GM18909 (cell line): ENCODE measurements at regions not wholly inside any gene's neighbourhood (a gene's known extent, or its start where the extent isn't known, plus 50 kb on each side); places are given as distances from the start of the nearest gene placed in this dataset.

Experiments
- ATAC-seq: cut with Tn5 transposase; IDR thresholded peaks from one replicate; pipeline ENCODE4 v1.9.1; 2021; ENCODE audit warnings: mild to moderate bottlenecking; ENCODE audit not compliant: unreplicated experiment, poor library complexity

DNA sequence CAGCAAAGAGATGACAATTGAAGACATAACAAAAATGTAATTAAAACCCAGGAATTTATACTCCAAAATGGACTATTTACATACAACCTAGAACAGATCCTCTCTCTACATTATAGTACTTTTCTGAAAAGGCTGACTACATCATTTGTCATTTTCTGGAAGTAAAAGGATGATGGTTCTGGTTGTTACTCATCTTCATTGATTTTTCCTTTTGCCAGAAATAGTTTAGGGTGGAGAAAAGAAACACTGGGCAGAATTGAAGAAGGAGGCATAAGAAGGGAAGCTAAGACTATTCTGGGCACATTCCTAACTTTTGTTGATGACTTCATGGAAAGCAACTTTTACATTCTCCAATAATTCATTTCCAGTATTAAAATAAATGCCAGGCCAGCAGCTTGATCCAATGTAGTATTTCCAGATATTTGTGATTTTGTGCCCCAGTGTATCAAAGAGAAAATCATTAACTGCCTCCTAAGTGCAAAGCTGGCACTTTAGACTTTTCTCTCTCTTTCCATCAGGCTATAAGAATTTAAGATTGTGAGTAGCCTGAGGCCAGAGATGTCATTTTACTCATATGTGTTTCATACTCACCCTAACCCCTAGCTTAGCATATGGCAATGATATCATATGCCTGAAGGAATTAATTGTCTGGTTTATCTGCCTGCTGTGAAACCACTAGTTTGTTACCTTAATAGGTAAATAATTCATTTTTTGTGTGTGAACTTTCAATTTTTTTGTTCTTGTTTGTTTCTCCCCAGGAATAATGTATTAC lies 369.5 kb upstream of the LYPLAL1 start:
- ATAC-seq: no peak

DNA sequence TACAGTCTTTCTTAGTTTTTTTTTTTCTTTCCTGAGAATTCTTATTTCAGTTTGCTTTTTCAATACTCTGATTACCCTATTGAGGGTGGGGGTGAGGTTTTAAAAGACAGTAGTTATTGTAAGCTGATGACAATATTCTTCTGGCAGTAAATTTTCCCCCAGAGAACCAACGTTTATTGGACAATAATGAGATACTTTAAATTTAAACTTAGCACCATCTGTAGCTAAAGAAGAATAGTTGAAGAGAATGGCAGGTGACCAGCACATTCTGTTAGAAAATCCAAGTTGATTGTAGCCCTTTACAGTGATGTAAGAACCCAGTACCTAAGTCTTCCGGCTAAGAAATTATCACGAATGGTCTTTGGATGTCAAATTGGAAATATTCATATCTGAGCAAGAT lies 364.6 kb upstream of the LYPLAL1 start:
- no peak for ATAC-seq

DNA sequence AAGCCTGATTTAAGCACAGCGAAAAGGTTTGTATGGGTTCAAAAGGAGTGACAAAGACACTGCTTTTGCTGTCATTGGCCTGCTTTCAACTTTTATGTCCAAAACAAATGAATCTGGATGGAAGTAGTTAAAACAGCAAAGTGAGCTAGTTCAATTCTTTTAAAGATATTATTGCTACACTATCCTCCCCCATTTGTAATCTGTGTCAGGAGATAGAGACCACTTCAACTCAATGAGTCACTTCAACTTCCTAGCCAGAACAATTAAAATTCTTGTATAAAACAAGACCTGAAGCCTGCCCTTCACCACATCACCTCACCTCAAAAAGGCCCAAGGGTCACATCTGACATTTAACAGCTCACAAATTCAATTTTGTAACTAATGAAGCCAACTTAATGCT lies 364.1 kb upstream of the LYPLAL1 start:
- no peak for ATAC-seq

DNA sequence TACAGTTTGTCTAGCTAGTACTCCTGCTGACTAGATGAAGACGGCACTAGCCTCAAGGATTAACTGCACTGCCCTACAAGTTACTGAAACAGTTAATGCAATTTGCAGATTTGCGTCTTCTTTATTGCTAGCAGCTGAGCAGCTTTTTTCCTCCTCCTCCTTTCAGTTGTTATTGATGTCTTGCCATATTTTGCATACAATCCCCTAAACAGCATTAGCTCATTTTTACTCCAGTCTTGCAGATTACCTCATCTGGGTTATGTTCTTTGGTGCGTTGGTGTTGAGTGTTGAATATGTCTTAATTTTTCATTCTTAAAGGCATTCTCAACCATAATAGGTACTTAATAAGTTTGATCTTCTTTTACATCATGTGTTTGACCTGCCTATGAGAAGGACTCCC lies 363.4 kb upstream of the LYPLAL1 start:
- no peak for ATAC-seq

DNA sequence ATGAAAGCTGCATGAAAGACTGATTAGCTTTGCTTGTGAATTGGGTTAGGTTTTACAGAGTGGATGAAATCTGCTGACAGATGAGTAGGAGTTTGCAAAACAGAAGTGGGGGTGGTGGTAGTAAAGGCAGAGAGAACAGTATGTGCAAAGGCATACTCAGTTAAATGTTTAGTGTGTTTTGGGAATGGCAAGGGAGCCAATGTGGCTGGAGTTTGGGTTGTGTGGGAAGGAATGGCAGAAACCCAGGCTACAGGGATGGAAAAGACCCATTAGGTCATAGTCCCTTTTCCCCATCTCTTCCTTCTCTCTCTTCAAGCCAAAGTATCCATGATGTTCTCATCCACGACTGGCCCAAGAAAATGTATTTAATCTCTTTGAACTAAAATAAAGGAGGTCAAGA lies 362.2 kb upstream of the LYPLAL1 start:
- ATAC-seq: no peak

DNA sequence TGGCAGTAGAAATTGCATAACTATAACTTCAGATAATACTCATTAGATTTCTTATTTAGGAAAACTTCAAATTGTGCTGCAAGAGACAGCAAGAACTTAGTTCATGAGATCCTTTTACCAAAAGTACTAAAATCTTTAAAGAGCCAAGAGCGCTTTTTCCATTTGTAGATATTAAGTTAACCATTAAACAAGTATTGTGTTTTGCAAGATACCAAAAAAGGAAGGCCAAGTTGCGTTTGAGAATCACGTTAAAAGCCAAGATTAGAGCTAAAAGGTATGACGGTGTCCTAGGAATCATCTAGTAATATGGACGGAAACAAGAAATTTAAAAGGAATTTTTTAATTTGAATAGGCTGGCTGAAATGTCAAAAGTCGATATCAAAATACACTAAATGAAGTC lies 361.3 kb upstream of the LYPLAL1 start:
- no peak for ATAC-seq

DNA sequence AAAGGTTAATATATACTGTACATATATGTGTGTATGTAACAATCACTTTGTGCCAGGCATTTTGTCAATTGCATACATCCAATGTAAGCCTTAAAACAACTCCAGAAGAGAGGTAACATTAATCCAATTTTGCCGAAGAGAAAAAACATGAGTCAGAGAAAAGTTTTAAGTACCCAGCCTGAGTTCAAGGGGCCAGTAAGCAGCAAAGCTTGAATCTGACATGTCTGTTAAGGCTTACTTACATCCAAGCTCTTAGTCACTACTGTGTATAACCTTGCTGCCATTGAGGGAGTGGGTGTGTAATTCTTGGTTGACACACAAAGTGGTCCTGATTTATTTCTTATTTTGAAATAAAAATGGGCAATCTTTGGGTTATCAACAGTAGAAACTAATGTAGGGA lies 360.4 kb upstream of the LYPLAL1 start:
- no peak for ATAC-seq

DNA sequence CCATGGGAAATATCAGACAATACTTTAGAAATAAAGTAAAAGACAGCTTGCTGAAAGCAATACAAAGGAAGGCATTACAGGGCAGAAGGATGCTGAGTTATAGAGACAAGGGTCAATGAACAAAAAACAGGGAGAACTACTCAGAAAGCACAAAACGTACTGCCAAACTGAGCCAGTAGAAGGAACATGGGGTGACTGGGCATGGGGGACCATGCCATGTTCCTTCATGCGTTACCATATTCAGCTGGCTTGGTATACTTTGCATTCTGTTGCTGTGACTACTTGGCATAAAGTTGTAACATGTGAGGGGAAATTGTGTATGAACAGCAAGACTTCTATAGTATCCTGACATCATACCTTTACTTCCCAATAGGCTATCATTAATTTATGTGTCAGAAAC lies 358.6 kb upstream of the LYPLAL1 start:
- ATAC-seq: no peak

DNA sequence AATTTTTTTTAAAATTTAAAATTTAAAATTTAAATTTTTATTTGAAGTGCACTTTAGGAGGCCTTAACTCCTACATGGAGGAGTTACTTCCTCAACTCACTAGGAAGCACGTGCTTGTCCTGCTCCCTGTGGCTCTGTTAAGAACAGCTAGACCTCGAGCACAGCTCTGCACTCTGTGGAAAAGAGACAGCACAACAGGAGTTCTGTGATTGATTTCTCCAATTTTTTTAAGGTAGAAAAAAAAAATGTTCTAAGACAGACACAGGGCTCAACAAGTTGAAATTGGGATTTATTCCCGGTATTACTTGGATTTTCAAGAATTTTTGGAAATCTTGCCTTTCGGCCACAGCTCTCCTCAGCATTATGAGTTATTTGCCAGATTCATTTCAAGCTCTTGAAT lies 356.6 kb upstream of the LYPLAL1 start:
- ATAC-seq: no peak

DNA sequence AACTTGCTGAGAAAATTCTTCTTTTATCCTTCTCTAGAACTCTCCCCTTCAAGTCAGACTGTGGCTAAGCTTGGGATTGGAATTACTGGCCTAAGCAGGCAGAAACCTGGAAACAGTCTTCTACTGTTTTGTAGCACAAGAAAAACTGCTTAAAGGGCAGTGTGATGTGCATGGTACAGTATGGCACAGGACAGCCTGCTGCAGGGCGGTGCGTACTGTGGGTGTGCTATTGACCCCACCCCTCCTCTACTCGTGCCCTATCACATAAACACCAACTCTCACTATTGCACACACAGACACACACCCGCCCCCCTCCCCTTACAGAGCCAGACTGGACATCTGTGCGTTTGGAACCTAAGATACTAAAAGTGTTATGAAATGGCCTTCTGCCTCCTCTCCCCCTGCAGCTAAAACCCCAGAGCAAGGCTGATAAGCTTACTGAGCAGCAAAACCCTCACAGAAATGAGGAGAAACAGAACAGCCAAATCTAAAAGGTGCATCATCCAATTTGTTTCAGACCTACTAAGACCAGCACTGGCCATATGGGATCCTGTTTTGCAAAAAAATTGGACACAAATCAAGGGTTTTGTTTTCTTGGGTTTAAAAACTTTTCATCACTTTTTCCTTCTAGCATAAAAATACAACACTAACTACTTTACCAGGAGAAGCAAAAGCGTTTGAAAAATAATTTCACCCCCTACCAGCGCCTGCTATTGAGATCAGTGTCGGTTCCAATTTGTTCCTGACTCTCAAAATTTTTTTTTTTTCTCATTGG lies 355.8 kb upstream of the LYPLAL1 start:
- no peak for ATAC-seq

DNA sequence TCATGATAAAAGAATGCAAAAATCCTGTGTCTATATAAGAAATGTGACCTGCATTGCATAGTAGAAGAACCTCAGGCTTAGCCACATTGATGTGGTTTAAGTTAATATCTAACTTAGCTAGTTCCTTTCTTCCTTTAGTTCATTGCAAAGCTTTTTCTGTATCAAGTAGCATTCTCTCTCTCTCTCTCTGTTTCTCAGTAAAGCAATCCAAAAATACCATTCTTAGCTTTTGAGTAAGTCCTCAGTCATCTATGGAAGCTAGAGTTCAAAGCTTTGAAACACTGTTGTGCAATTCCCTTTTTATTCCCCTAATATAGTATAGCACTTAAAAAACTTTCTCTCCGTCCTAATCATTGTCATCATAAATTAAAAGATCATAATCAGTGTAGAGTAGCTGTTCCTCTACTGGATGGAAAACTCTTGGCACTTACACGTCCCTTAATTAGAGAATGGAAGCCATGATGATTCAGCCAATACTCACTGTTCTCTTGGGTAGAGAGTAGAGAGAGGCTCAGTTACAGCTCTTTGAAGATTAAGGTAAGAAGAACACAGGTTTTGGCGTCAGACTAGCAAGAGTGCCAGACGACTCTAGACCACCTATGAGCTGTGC lies 350.3 kb upstream of the LYPLAL1 start:
- peak; percentile 90 for ATAC-seq

DNA sequence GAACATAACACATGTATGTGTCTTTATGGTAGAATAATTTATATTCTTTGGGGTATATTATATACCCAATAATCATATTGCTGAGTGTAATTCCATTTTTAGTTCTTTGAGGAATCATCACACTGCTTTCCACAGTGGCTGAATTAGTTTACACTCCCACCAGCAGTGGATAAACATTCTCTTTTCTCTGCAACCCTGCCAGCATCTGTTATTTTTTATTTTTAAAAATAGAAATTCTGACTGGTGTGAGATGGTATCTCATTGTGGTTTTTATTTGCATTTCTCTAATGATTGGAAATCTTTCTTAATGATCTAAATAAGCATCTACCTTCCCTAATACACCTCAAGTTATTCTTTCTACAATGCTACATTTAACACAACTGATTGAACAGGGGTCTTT lies 346.2 kb upstream of the LYPLAL1 start:
- no peak for ATAC-seq

DNA sequence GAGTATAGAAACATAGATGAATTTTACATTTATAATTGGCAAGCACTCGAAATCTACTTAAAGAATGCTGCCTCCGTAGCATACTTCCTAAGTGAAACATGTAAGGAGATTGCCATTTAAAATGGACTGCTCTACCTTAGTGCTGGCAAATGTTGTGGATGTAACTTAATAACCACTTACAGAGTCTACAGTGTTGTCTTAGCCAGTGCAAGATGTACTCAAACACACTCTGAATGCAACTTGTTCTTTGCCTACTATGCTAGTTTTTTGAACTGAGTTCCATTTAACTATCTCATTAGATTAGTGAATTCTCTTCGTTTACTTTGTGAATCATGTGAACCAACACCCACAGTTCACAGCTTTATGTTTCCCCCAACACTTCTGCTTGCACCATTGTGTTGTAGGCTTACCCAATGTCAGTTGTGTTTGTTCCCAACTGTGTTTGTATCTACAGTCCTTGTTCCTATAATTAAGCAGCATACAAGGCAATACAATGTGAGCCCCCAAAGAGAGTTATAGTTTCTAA lies 345.5 kb upstream of the LYPLAL1 start:
- no peak for ATAC-seq

DNA sequence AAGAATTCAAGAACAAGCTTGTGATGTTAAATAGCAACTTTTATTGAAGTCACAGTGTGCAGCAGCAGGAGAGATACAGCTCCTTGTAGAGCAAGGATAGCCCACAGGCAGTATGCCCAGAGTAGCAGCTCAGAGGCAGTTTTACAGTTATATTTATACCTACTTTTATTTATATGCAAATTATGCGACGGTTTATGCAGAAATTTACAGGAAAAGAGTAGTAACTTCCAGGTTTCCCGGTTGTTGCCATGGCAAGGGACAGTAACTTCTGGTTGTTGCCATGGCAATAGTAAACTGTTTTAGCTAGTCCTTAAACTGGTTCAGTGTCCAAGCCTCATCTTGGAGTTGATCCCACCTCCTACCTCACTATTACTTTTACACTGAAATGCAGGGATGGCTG lies 344.6 kb upstream of the LYPLAL1 start:
- no peak for ATAC-seq

DNA sequence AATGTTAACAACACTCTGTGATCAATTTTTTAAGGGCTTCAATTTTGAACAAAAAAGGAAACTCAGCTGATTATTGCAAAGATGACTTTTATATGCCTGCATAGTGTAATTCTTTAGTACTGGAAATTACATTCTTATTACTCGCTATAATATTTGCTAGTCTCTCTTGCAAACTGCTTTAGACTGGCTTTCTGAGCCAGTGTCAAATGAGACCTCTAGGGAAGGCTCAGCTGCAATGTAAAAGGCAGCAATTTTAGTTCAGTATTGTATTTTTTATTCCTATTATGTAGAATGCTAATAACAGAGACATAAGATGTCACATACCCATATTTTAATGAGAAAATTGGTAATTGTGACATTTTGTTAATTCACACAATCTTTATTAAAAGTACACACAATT lies 338.1 kb upstream of the LYPLAL1 start:
- ATAC-seq: no peak

DNA sequence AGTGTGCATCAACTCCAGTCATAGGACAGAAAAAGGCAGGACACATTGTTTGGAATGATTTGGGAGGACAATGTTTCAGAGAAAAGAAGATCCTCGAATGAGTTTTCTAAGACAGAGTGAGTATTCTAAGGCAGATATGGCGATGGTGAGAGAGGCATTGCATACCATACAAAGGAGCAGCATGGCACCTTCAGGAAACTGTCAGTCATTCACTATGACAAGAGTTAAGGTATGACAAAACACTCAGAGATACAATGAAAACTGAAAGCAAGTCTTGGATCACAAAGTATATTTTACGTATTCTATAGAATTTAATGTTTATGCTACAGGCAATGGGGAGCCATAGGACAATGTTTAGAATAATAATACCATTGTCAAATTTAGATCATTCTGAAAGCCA lies 337.4 kb upstream of the LYPLAL1 start:
- no peak for ATAC-seq

DNA sequence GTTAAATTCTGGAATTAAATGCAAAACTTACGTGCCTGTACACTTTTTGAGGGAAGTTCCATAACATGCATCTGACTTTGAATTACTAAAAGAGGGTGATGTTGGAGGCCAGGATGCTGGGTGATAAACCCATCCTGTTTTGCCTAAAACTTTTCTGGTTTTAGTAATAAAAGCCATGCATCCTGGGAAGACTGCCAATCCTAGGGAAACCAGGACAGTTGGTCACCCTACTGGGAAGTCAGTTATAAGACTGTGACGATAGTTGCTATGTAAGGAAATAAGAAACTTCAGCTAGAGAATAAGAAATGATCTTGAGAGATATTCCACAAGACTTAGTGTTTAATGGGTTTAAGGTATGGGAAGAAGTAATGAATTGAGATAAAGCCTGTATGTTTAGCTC lies 336.6 kb upstream of the LYPLAL1 start:
- ATAC-seq: no peak

DNA sequence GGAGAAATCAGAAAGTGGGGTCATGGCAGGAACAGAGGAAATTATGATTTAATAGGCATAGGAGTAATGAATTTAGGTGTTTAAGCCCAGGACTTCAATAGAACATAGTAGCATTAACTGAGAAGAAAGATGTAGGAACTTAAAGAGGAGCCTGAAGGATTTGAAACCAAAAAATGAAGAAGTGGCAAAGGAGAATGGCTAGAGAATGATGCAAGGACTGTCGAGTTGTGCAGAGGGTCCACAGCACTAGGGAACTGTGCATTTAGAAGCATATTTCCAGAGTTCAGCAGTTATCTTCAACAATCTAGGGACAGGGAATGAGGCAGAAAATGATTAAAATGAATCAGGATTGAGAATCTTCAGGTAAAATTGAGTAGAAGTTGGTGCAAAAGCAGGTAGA lies 328.1 kb upstream of the LYPLAL1 start:
- no peak for ATAC-seq

DNA sequence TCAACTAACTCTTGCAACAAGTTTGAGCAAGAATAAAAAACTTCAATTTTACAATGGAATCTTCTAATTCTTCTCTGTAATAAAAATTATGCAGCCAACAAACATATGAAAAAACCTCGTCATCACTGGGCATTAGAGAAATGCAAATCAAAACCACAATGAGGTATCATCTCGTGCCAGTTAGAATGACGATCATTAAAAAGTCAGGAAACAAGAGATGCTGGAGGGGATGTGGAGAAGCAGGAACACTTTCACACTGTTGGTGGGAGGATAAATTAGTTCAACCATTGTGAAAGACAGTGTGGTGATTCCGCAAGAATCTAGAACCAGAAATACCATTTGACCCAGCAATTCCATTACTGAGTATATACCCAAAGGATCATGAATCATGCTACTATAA lies 327.5 kb upstream of the LYPLAL1 start:
- no peak for ATAC-seq

DNA sequence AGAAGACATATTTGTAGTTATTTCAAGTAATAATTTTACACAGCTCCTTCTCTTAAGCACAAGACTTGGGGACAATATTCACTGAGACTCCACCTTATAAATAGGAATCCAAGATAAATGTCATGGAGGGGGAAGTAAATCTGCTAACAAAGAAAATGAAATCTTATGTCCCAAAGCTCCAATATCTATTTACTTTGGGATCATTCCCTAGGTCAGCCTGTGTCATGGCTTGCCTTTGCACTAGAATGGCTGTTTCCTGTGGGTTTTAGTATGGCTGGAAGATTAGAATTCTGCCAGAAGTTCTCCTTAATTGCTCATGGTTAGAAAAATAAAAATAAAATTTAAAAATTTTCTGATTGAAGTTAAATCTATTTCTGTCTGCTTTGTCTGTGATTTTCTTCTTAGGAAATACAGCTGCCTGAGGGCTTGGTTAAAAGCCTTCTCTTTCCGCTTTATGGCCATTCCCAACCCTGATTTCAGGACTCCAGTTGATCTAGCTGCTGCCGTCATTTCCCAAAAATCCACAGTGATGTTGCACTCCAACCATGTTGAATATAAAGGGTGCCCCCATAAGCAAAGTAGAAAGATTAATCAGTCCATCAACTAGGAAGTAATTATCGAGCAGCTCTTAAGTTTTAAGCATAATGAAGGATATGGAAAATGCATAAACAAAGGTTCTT lies 326.4 kb upstream of the LYPLAL1 start:
- no peak for ATAC-seq

DNA sequence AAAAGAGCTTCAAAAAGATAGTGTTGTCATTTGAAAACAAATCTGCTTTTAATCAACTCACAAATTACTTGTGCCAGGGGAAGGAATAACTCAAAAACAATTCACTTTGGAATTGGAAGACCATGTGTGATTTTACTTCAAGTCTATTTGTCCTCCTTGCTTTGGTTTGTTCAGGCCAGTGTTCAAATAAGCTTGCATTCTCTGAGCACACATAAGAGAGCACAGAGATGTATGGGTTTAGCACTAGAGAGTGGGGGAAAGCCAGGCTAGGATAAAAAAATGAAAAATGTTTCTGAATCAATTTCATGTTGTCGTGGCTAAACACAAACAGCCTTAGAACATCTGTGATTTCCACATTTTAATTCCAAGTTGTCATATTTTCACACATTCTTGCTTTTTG lies 325.7 kb upstream of the LYPLAL1 start:
- ATAC-seq: no peak
